Body of pancreas (tissue), 4 donors: ENCODE measurements at regions not wholly inside any gene's neighbourhood (a gene's known extent, or its start where the extent isn't known, plus 50 kb on each side); places are given as distances from the start of the nearest gene placed in this dataset.

ENCODE experiments used
- ATAC-seq: fragments of 150-250 bp; one replicate; pipeline ENCODE4 v1.9.1; 2016
- DNase-seq, 4 donors: peaks; one replicate each; pipeline ENCODE4 v3.0.0-alpha.2; 2019
- H3K27ac ChIP-seq, 4 donors: fragments of 200-600 bp; sonication (generic); 1 replicate in 3 of 4; 2 replicates in 1 of 4; pipeline versions ENCODE4 v1.5.1 to v1.6.1; 2016 to 2019; ENCODE audit warnings: mild to moderate bottlenecking in 1 of 4, mixed read lengths in 1 of 4, moderate library complexity in 1 of 4
- H3K27me3 ChIP-seq, 2 donors: fragments of 200-600 bp; sonication (generic); one replicate each; pipeline ENCODE4 v1.6.0; 2016; ENCODE audit warnings: mild to moderate bottlenecking in 1 of 2
- H3K36me3 ChIP-seq, 2 donors: fragments of 200-600 bp; sonication (generic); replicated peaks in 1 of 2; 2 replicates each; pipeline ENCODE4 v1.5.1; 2016; ENCODE audit warnings: low read depth in 2 of 2; ENCODE audit not compliant: insufficient read depth in 1 of 2
- H3K4me1 ChIP-seq: fragments of 200-600 bp; sonication (generic); one replicate; pipeline ENCODE4 v1.6.0; 2016
- H3K4me3 ChIP-seq, 2 donors: fragments of 200-600 bp; sonication (generic); 1 replicate in 1 of 2; 2 replicates in 1 of 2; pipeline ENCODE4 v1.5.1; 2016 to 2019
- H3K9me3 ChIP-seq, 3 donors: fragments of 200-600 bp; sonication (generic); 1 replicate in 2 of 3; 2 replicates in 1 of 3; pipeline ENCODE4 v1.5.1; 2016
- CTCF ChIP-seq, 7 experiments: fragments of 450-650 bp in 4 of 7; fragments of 200-600 bp in 3 of 7; sonication (generic) in 3 of 7; IDR thresholded peaks; one replicate each; pipeline ENCODE4 v1.5.1; 2016 to 2019; ENCODE audit warnings: antibody characterized with exemption in 7 of 7
- POLR2A ChIP-seq, 3 donors: fragments of 450-650 bp; IDR thresholded peaks; one replicate each; pipeline ENCODE4 v1.6.1; 2016; ENCODE audit warnings: antibody characterized with exemption in 3 of 3, mild to moderate bottlenecking in 2 of 3
- WGBS, 2 donors: methylation state at CpG; one replicate each; pipeline ENCODE4 v1.1.5; 2017; 5-methylcytosine and 5-hydroxymethylcytosine counted together
- intact Hi-C: fragments of 100-400 bp; cut with DNase I; formaldehyde crosslinking; loops from one replicate; pipeline ENCODE4 v1.15.1; 2023

- Histone ChIP-seq H3K9me3 (no peaks in the 10 kb centered on the region), H3K36me3 (no peaks in the 10 kb centered on the region), H3K4me3 (no peak overlapping the region), H3K27ac (no peak overlapping the region), H3K4me1 (peaks cover 5% of the 10 kb centered on the region), H3K27me3 (no peaks in the 10 kb centered on the region)
- TF ChIP-seq CTCF (IDR thresholded peaks at IDR 0.05): no peak
- TF ChIP-seq POLR2A (IDR thresholded peaks at IDR 0.05): no peak
- DNase-seq (no peak), ATAC-seq (no peak)
- 59 to 68% methylated on average over 2 of the region's 2 CpGs for WGBS, 2 donors
- intact Hi-C loops: no loop called here
These were observed 566.7 kb upstream of the NRP1 start for GRCh38 chr10:33901166-33901565.

- intact Hi-C loops: no loop called here
- 47 to 53% methylated on average over 2 of the region's 2 CpGs for WGBS, 2 donors
- no peak for TF ChIP-seq POLR2A (IDR thresholded peaks at IDR 0.05)
- no peak for TF ChIP-seq CTCF (IDR thresholded peaks at IDR 0.05)
- DNase-seq: no peak
- Histone ChIP-seq H3K27ac (no peak overlapping the region), H3K27me3 (no peaks in the 10 kb centered on the region), H3K36me3 (no peaks in the 10 kb centered on the region), H3K4me3 (no peak overlapping the region), H3K4me1 (peaks cover 5% of the 10 kb centered on the region), H3K9me3 (no peaks in the 10 kb centered on the region)
- ATAC-seq: no peak
These were observed 566.1 kb upstream of the NRP1 start for GRCh38 chr10:33900596-33900995.

GRCh38 chr10:33899578-33900531 is 565.4 kb upstream of the NRP1 start:
- Histone ChIP-seq H3K4me3 (no peak overlapping the region), H3K4me1 (peaks cover 5% of the 10 kb centered on the region), H3K27ac (no peak overlapping the region), H3K27me3 (no peaks in the 10 kb centered on the region), H3K9me3 (no peaks in the 10 kb centered on the region), H3K36me3 (no peaks in the 10 kb centered on the region)
- WGBS, 2 donors: 45 to 50% methylated on average over 5 of the region's 5 CpGs
- DNase-seq (no peak), ATAC-seq (no peak)
- TF ChIP-seq CTCF (IDR thresholded peaks at IDR 0.05): no peak
- intact Hi-C loops: no loop called here

GRCh38 chr10:33897291-33897752 is 562.9 kb upstream of the NRP1 start:
- H3K9me3 ChIP-seq: no peaks in the 10 kb centered on the region
- no peaks in the 10 kb centered on the region for H3K36me3 ChIP-seq
- intact Hi-C loops: no loop called here
- ATAC-seq (no peak), DNase-seq (no peak)
- WGBS, 2 donors: 54 to 57% methylated on average over 6 of the region's 6 CpGs
- no peak overlapping the region for H3K27ac ChIP-seq
- peaks cover 5% of the 10 kb centered on the region for H3K4me1 ChIP-seq
- no peak overlapping the region for H3K4me3 ChIP-seq
- no peaks in the 10 kb centered on the region for H3K27me3 ChIP-seq
- no peak for TF ChIP-seq POLR2A (IDR thresholded peaks at IDR 0.05)
- TF ChIP-seq CTCF (IDR thresholded peaks at IDR 0.05): no peak

GRCh38 chr10:33893506-33893905 is 559.0 kb upstream of the NRP1 start:
- ATAC-seq (no peak), DNase-seq (no peak)
- no peaks in the 10 kb centered on the region for H3K9me3 ChIP-seq
- no peaks in the 10 kb centered on the region for H3K4me1 ChIP-seq
- H3K36me3 ChIP-seq: no peaks in the 10 kb centered on the region
- no peaks in the 10 kb centered on the region for H3K27me3 ChIP-seq
- TF ChIP-seq POLR2A (IDR thresholded peaks at IDR 0.05) (no peak), CTCF (IDR thresholded peaks at IDR 0.05) (no peak)
- intact Hi-C loops: no loop called here
- H3K27ac ChIP-seq: no peak overlapping the region
- H3K4me3 ChIP-seq: no peak overlapping the region
